ENCODE measurements at regions not wholly inside any gene's neighbourhood (a gene's known extent, or its start where the extent isn't known, plus 50 kb on each side); places are given as distances from the start of the nearest gene placed in this dataset.

DNA sequence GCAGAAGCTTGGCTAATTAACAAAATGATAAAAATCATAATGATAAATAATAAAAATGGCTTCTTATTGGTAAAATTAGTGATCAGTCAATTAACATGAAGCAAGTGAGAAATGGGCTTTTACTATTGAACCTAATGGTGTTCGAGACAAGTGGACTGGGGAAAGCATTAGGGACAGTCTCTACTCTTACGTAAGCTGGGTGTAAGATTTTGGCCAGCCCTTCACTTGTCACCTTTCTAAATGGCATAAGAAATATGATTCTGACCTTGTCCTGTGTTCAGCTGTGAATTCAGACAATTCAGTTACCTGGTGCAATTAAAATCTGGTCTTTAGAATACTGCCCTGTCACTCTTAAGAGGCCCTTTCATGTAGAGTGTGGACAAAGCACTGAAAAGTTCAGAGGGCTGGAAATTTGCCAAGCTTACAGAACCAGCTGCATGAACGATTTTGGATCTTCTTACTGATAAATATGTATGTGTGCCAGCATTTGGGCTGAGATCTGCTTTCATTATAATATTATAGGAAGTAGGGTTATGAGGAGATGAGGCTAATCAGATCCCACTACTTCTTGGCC lies 115.9 kb downstream of the QRSL1 start:
- TF ChIP-seq, protein P1, sequence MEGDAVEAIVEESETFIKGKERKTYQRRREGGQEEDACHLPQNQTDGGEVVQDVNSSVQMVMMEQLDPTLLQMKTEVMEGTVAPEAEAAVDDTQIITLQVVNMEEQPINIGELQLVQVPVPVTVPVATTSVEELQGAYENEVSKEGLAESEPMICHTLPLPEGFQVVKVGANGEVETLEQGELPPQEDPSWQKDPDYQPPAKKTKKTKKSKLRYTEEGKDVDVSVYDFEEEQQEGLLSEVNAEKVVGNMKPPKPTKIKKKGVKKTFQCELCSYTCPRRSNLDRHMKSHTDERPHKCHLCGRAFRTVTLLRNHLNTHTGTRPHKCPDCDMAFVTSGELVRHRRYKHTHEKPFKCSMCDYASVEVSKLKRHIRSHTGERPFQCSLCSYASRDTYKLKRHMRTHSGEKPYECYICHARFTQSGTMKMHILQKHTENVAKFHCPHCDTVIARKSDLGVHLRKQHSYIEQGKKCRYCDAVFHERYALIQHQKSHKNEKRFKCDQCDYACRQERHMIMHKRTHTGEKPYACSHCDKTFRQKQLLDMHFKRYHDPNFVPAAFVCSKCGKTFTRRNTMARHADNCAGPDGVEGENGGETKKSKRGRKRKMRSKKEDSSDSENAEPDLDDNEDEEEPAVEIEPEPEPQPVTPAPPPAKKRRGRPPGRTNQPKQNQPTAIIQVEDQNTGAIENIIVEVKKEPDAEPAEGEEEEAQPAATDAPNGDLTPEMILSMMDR (IDR thresholded peaks at IDR 0.05): no peak
- TF ChIP-seq POLR2A (IDR thresholded peaks at IDR 0.05): no peak

Data from testis (tissue), 2 donors.